HCT116 (cell line): ENCODE measurements at regions not wholly inside any gene's neighbourhood (a gene's known extent, or its start where the extent isn't known, plus 50 kb on each side); places are given as distances from the start of the nearest gene placed in this dataset.

Experiments
- CEBPB ChIP-seq: IDR thresholded peaks from 2 replicates; pipeline ENCODE4 v1.6.1; 2012; ENCODE audit warnings: low read depth
- EZH2 ChIP-seq: fragments of 200-600 bp; sonication (generic); IDR thresholded peaks from 2 replicates; pipeline ENCODE4 v1.6.1; 2017; ENCODE audit warnings: antibody characterized with exemption, mixed run types
- EZH2phosphoT487 ChIP-seq: fragments of 200-600 bp; IDR thresholded peaks from 2 replicates; pipeline ENCODE4 v1.6.1; 2018; ENCODE audit warnings: antibody characterized with exemption, borderline replicate concordance
- JUND ChIP-seq: IDR thresholded peaks from 2 replicates; pipeline ENCODE4 v1.6.1; 2012
- MAX ChIP-seq: IDR thresholded peaks from 2 replicates; pipeline ENCODE4 v1.6.1; 2012
- POLR2A ChIP-seq: IDR thresholded peaks from 2 replicates; pipeline ENCODE4 v1.7.0; 2011; ENCODE audit warnings: borderline replicate concordance; ENCODE audit not compliant: insufficient read depth, insufficient read length; ENCODE audit errors: extremely low read depth
- POLR2AphosphoS5 ChIP-seq: IDR thresholded peaks from 2 replicates; pipeline ENCODE4 v1.6.1; 2011; ENCODE audit warnings: mild to moderate bottlenecking, low read depth, low read length, moderate library complexity
- RAD21 ChIP-seq: IDR thresholded peaks from 2 replicates; pipeline ENCODE4 v1.6.1; 2012; ENCODE audit warnings: low read depth, mild to moderate bottlenecking
- SIN3A ChIP-seq: IDR thresholded peaks from 2 replicates; pipeline ENCODE4 v1.6.1; 2012; ENCODE audit warnings: low read depth
- TCF7L2 ChIP-seq: IDR thresholded peaks from 2 replicates; pipeline ENCODE4 v1.7.0; 2011; ENCODE audit warnings: borderline replicate concordance, inconsistent platforms; ENCODE audit not compliant: insufficient read depth, insufficient read length; ENCODE audit errors: extremely low read depth
- ZFX ChIP-seq: fragments of 450-650 bp; IDR thresholded peaks from 2 replicates; pipeline ENCODE4 v1.6.1; 2017
- ZNF274 ChIP-seq: fragments of 200-500 bp; sonication (Bioruptor generic); IDR thresholded peaks from 2 replicates; pipeline ENCODE4 v1.6.1; 2014; ENCODE audit warnings: mild to moderate bottlenecking, low read depth, low read length, inconsistent platforms
- TF ChIP-seq, protein P1 (sequence below), 3 experiments: fragments of 200-600 bp in 1 of 3; sonication (generic) in 1 of 3; IDR thresholded peaks in 2 of 3; conservative IDR thresholded peaks in 1 of 3; 2 replicates each; pipeline ENCODE4 v1.5.1; 2012 to 2017; ENCODE audit warnings: low read depth in 2 of 3, low read length in 2 of 3, antibody characterized with exemption in 1 of 3, borderline replicate concordance in 1 of 3, control low read depth in 1 of 3, mild to moderate bottlenecking in 1 of 3, mixed read lengths in 1 of 3, mixed run types in 1 of 3, moderate library complexity in 1 of 3; ENCODE audit not compliant: insufficient read depth in 1 of 3
- TF ChIP-seq, protein P2 (sequence below): IDR thresholded peaks from 2 replicates; pipeline ENCODE4 v1.6.1; 2012; ENCODE audit warnings: low read depth

- TF ChIP-seq TCF7L2 (no peak), MAX (no peak), ZNF274 (no peak), EZH2phosphoT487 (no peak), POLR2AphosphoS5 (no peak), EZH2 (no peak), POLR2A (no peak), RAD21 (no peak), SIN3A (no peak), CEBPB (no peak), ZFX (no peak), JUND (no peak)
- TF ChIP-seq, protein P1, sequence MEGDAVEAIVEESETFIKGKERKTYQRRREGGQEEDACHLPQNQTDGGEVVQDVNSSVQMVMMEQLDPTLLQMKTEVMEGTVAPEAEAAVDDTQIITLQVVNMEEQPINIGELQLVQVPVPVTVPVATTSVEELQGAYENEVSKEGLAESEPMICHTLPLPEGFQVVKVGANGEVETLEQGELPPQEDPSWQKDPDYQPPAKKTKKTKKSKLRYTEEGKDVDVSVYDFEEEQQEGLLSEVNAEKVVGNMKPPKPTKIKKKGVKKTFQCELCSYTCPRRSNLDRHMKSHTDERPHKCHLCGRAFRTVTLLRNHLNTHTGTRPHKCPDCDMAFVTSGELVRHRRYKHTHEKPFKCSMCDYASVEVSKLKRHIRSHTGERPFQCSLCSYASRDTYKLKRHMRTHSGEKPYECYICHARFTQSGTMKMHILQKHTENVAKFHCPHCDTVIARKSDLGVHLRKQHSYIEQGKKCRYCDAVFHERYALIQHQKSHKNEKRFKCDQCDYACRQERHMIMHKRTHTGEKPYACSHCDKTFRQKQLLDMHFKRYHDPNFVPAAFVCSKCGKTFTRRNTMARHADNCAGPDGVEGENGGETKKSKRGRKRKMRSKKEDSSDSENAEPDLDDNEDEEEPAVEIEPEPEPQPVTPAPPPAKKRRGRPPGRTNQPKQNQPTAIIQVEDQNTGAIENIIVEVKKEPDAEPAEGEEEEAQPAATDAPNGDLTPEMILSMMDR (IDR thresholded peaks at IDR 0.05 in 2 of 3, conservative IDR thresholded peaks at IDR 0.05 in 1 of 3; ENCODE audit: borderline replicate concordance in 1 of 3, insufficient read depth in 1 of 3, low read depth in 2 of 3, low read length in 2 of 3), result no peak
- TF ChIP-seq, protein P2, sequence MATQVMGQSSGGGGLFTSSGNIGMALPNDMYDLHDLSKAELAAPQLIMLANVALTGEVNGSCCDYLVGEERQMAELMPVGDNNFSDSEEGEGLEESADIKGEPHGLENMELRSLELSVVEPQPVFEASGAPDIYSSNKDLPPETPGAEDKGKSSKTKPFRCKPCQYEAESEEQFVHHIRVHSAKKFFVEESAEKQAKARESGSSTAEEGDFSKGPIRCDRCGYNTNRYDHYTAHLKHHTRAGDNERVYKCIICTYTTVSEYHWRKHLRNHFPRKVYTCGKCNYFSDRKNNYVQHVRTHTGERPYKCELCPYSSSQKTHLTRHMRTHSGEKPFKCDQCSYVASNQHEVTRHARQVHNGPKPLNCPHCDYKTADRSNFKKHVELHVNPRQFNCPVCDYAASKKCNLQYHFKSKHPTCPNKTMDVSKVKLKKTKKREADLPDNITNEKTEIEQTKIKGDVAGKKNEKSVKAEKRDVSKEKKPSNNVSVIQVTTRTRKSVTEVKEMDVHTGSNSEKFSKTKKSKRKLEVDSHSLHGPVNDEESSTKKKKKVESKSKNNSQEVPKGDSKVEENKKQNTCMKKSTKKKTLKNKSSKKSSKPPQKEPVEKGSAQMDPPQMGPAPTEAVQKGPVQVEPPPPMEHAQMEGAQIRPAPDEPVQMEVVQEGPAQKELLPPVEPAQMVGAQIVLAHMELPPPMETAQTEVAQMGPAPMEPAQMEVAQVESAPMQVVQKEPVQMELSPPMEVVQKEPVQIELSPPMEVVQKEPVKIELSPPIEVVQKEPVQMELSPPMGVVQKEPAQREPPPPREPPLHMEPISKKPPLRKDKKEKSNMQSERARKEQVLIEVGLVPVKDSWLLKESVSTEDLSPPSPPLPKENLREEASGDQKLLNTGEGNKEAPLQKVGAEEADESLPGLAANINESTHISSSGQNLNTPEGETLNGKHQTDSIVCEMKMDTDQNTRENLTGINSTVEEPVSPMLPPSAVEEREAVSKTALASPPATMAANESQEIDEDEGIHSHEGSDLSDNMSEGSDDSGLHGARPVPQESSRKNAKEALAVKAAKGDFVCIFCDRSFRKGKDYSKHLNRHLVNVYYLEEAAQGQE, result no peak
These were observed 735.6 kb downstream of the PDCD6IP start for GRCh38 chr3:34534013-34534412.
